NT2/D1 (cell line): ENCODE measurements at regions not wholly inside any gene's neighbourhood (a gene's known extent, or its start where the extent isn't known, plus 50 kb on each side); places are given as distances from the start of the nearest gene placed in this dataset.

ENCODE experiments used
- YY1 ChIP-seq: IDR thresholded peaks from 2 replicates; pipeline ENCODE4 v1.6.1; 2011; ENCODE audit not compliant: insufficient read length, insufficient read depth
- ZNF274 ChIP-seq: IDR thresholded peaks from 2 replicates; pipeline ENCODE4 v1.6.1; 2011; ENCODE audit warnings: mild to moderate bottlenecking, low read depth, low read length

GRCh38 chr5:40318395-40318794 is 361.3 kb upstream of the PTGER4 start:
- TF ChIP-seq ZNF274 (no peak), YY1 (no peak)
